ENCODE measurements at regions not wholly inside any gene's neighbourhood (a gene's known extent, or its start where the extent isn't known, plus 50 kb on each side); places are given as distances from the start of the nearest gene placed in this dataset.

DNA sequence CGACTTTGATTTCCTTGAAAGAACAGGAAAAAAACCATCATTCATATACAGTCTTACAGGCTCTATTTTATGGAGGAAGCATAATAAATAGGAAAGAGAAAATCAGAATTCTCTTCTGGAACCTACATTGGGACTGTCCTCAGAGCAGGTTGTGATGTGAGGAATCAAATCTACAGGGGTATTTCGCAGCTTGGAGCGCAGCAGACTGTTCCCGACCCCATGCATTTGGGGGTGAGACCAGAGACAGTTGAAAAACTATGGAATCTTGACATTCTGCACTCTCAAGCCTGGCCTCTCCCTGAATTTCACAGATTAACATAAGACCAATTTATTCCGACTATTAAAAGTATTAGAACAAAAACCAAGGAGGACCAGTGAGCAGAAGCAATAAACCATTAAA is 93.3 kb upstream of the PRSS58 start:
- DNase-seq: no peak

DNA sequence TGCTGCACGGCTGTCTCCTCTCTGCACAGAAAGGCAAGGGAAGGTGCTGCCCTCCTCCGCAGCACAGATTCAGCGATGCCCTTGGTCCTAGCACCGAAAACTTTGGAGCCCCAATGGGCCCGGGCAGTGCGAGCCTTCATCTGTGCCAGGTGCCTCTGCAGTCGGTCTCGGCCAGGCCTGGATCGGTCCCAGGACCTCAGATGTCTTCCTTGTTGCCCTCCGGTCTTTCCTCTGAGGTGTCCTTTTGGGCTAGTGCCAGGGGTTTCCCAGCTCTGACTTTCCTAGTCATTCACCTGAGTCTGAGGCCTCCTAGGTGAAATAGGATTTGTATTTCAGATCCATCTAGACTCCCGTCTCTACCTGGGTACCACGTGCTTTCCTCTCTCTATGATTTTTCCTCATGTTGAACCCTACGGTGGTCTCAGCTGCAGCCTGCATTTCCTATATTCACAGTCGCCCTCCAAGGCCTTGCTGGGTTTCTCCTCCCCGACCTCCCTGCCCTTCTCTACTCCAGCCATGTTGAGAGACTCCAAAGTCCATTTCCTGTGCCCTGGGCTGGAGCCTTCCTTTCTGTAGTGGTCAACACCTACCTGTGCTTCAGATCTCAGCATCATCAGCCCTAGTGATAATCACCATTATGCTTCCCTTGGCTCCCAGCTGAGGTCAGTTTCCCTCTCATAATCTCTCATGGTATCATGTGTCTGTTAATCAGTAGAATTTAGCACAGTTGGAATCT is 92.0 kb upstream of the PRSS58 start:
- DNase-seq: no peak

DNA sequence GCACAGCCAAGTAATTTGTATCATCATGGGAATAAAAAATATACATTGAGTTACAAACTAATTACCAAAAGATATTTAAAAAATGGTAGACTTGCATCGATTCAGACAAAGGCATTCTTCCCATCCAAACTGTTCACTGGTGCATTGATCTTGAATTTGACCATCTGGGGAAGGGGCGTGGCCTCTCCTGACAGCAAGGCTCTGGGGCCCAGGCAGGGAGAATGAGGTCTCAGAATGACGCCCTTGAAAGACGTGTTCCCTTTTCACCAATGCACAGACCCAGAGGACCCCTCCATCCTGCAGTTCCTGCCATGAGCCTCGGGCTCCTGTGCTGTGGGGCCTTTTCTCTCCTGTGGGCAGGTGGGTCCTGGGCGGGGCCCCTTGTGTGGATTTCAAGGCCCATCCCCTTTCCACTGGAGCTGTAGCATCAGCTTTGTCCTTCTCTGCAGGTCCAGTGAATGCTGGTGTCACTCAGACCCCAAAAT is 91.1 kb upstream of the PRSS58 start:
- DNase-seq: no peak

DNA sequence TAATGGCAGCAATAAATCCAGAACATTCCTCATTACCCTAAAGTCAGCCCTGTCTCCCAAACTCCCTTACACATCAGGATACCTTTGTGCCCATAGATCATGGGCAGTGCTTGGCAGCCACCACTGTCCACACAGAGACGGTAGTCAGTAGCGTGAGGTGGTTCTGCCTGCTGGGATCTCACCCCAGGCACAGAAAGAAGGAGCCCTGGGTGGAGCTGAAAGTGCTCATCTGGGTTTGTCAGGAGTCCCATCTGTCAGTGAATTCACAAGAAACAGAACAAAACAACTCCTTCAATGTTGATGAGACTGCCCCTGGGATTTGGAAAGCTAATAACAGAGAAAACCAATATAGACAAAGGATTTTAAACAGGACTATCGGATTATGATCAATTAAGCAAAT is 90.2 kb upstream of the PRSS58 start:
- no peak for DNase-seq

DNA sequence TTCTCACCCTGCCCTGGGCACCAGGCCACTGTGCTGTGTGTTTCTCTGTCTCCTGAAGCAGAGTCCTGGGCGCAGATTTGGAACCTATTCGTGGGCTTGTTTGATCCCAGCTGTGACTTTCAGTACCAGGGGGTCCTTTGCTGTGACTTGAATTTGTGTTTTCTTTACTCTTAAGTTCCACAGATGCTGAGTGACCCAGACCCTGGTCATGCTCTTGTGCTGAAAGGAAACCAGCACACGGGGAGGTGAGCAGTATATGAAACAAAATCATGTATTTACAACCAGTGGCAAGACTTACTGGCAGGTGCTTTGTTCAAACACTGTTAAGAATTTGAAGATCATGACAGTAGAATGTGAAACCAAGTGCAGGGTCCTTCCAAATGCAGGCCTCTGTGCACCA is 89.2 kb upstream of the PRSS58 start:
- no peak for DNase-seq

DNA sequence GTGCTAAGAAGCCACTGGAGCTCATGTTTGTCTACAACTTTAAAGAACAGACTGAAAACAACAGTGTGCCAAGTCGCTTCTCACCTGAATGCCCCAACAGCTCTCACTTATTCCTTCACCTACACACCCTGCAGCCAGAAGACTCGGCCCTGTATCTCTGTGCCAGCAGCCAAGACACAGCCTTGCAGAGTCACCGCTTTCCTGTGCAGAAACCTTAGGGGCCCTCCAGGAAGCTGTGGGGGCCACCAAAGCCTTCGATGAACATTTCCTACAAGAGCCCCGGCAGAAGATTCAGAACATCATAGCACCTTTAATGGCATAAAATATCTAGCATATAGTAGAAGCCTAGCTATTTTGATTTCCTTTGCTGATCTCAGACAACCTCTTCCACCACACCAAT is 88.0 kb upstream of the PRSS58 start:
- no peak for DNase-seq

DNA sequence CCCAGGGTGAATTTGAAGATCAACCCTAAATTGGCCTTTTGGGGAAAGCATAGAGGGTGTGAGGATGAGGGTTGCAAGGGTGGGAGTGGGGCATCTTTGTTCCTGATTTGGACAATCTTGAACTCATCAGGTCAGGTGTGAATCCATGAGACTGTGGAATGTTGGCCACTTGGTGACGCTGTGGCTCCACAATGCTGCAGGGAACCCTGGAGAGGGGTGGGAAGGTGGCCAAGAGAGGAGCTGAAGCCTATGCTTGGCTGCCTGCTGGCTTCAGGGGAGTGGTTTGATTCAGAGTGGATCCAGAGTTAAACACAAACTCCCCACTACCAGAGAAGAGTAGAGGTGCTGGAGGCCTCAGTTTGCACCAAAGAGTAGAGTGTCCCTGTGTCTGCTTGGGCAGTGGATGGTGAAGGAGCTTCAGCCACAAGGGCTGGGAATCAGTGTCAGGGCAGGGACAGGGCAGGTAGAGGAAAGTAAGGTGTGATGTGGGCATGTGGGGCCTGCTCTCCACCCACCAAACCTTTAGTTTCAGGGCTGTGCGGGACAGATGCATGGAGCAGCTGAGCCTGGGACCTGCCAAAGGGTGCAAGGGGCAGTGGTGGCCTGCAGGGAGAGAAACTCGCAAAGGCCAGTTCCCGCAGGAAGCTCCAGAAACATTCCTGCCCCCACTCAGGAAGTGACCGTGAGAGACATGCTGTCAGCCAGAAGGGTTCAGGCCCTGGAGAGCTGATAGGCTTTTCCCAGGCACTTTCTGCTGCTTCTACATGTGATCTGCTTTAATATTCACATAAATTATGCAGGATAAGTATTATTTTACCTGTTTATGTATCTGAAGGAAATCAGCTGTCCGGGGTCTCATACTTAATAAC is 81.0 kb upstream of the PRSS58 start:
- no peak for DNase-seq

DNA sequence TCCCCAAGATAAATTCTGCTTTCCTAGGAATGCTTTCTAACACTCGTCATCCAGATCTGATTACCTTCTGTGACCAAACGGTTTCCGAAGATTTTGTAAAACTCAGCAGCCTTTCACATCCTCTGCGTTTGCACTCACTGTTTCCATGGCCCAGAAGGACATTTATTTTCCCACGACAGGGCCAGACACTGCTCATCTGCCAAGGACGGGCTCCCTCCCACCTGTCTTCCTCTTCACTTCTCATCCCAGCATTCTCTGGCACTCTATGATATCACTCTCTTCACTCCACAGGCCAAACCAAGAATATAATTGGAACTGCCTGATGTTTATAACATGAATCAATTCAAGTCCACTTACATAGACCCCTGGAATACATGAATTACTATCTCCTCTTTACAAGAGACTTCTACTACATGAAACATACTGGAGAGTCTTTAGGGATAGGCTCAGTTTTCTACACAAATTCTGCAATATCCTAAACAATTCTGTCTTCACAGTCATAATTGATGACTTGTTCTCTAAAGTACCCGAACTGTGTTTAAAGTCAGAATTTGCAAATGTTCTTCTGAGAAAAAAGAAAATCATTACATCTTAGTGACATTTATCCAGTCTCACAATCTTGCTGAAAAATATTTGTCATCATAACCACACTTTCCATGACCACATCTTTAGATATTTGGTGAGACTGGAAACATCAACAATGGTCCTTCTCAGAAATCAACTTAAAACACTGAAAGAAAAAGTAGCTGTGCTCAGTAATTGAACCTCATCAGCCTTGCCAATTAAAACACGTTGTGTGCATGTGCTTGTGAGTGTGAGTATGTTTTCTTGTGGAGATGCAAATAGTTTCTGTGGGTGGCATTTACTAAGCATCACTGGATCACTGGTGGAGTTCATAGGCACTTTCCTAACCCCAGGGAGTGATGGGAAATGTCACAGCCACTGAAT is 79.5 kb upstream of the PRSS58 start:
- DNase-seq: no peak

DNA sequence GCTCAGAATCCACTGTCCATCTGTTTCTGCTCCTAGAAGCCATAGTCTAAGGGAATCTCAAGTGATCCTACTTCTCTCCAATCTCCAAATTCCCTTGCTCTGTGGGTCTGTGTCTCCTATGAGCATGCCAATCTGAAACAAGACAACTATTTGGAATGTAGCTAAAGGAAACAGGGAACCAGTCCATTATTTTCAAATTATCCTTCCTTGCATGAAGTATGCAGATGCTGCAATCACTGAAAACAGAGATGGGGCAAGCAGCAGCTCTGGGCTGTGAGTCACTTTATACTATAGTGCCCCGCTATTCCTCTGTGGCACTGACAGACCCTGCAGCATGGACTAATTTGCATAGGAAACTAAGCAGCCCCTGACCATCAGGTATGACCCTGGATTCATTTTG is 76.9 kb upstream of the PRSS58 start:
- no peak for DNase-seq

DNA sequence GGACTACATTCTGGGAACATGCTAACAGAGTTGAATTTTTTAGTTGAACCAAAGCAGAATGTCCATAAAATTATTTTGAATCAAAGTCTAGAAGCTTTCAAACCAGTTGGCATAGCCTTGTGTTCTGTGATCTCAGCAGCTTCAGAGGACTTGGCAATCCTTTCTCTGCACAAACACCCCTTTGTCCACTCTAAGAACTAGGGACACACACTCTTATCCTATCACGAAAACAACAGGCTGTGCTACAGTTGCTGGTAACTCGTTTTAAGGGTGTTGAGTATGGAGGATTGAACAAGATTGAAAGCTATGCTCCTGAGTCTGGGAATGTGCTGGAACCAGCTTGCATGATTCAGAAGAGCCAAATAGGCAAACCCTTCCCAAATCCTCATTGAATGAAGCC is 76.4 kb upstream of the PRSS58 start:
- no peak for DNase-seq

DNA sequence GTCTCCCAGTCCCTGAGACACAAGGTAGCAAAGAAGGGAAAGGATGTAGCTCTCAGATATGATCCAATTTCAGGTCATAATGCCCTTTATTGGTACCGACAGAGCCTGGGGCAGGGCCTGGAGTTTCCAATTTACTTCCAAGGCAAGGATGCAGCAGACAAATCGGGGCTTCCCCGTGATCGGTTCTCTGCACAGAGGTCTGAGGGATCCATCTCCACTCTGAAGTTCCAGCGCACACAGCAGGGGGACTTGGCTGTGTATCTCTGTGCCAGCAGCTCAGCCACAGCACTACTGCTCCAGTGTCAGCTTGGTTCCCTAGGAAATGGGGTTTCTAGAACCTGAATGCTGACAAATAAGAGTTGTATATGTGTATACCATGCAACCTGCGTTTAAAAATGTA is 74.6 kb upstream of the PRSS58 start:
- no peak for DNase-seq

DNA sequence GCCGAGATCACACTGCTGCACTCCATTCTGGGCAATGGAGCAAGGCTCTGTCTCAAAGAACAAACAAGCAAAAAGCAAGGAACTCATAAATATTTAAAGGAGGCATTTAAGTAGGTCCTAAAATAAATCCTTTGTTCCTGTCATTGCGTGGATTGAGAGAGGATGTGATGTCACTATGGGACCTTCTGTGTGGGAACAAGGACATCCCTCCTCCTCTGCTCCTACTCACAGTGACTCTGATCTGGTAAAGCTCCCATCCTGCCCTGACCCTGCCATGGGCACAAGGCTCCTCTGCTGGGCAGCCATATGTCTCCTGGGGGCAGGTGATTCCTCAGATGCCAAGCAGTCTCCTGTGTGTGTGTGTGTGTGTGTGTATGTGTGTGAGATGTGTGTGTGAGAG is 74.1 kb upstream of the PRSS58 start:
- no peak for DNase-seq

DNA sequence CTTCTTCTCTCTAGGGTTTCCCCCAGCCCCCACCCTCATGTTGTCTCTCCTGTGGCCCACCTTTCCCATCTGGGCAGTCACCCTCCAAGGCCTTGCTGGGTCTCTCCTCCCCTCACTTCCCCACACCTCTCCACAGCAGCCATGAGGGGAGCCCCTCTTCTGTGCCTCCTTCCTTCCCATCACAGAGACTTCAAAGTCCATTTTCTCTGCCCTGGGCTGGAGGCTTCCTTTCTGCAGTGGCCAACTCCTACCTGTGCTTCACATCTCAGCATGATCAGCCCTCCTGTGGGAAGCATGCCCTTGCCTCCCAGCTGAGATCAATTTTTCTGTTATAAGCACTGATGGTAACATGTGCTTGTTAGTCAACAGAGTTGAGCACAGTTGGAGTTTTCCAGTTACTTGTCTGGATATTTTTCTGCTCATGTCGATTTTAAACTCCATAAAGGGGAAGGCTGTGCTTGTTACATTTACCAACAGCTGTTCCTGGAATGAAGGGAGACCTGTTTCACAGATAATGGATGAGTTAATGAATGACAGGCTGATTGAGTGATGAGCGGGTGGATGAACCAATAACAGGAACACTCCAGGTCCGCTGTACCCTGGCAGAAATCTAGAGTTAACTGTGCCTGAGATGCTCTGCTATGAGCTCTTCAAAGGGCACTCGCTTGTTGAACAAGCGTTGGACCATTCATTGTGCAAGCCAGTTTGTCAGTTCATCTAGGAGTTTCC is 71.4 kb upstream of the PRSS58 start:
- DNase-seq: no peak

DNA sequence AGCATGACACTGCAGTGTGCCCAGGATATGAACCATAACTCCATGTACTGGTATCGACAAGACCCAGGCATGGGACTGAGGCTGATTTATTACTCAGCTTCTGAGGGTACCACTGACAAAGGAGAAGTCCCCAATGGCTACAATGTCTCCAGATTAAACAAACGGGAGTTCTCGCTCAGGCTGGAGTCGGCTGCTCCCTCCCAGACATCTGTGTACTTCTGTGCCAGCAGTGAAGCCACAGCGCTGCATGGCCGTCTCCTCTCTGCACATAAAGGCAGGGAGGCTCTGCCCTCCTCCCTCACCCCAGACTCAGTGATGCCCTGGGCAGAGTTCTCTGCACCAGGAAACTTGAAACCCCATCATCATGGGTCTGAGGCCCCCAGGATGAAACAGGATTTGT is 70.7 kb upstream of the PRSS58 start:
- DNase-seq: no peak

DNA sequence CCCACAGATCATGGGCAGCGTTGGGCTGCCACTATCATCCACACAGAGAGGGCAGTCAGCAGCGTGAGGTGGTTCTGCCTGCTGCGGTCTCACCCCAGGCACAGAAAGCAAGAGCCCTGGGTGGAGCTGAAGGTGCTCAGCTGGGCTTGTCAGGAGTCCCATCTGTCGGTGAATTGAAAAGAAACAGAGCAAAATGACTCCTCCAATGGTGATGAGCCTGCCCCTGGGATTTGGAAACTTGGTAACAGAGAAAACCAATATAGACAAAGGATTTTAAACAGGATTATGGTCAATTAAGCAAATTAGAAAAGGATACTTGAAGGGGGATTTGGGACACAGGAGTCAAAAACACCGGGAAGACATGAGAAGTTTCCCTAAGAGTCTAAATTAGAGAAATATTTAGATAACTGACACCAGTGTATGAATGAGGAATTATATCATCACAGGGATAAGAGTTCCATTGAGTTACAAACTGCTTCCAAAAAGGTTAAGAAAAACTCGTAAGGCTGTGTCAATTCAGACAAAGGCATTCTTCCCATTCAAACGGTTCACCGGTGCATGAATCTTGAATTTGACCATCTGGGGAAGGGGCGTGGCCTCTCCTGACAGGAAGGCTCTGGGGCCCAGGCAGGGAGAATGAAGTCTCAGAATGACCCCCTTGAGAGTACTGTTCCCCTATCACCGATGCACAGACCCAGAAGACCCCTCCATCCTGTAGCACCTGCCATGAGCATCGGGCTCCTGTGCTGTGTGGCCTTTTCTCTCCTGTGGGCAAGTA is 70.0 kb upstream of the PRSS58 start:
- no peak for DNase-seq

DNA sequence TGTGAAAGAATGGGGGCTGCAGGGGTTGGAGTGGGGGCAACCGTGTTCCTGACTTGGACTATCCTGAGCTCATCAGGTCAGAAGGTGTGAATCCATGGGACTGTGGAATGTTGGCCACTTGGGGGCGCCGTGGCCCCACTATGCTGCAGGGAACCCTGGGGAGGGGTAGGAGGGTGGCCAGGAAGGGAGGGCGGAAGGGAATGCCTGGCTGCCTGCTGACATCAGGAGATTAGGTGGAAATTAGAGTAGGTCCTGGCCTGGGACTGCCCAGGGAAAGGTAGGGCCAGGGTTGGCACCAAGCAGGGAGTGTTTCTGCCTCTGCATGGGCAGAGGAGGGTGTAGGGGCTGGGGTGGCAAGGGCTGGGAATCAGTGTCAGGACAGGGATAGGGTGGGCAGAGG is 65.8 kb upstream of the PRSS58 start:
- no peak for DNase-seq

DNA sequence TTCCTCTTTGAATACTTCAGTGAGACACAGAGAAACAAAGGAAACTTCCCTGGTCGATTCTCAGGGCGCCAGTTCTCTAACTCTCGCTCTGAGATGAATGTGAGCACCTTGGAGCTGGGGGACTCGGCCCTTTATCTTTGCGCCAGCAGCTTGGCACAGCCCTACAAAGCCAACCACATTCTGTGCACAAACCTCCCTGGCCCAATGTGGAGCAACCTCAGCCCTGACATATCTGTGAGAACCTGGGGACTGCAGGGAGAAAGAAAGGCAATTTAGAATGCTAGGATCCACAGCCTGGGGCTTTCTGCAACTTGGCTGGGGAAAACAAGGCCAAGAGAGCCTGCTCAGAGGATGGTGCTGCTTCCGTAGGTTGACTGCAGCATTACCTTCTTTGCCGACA is 63.5 kb upstream of the PRSS58 start:
- no peak for DNase-seq

DNA sequence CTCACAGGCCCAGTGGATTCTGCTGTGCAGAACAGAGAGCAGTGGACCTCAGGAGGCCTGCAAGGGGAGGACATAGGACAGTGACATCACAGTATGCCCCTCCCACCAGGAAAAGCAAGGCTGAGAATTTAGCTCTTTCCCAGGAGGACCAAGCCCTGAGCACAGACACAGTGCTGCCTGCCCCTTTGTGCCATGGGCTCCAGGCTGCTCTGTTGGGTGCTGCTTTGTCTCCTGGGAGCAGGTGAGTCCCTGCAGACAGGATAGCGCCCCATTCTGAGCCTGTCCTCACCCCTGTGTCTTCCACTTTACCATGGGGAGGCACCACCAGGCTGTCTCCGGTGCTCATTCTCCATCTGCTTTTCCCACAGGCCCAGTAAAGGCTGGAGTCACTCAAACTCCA is 63.0 kb upstream of the PRSS58 start:
- DNase-seq: no peak

DNA sequence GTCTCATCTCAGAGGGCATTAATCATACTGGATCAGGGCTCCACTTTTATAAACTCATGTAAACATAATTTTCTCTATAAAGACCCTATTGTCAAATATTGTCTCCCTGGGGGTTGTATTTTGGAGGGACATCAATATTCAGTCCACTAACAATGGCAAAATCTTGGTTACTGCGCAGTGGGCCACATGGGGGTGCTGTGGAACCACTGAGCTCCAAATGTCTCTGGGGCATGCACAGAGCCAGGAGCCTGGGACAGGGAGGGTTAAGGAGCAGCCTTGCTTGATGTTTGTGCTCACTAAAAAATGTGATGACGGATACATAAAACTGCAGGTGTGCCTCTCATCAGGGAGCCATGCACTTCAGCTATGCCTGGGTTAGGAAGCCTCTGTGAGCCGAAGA is 62.1 kb upstream of the PRSS58 start:
- DNase-seq: no peak

DNA sequence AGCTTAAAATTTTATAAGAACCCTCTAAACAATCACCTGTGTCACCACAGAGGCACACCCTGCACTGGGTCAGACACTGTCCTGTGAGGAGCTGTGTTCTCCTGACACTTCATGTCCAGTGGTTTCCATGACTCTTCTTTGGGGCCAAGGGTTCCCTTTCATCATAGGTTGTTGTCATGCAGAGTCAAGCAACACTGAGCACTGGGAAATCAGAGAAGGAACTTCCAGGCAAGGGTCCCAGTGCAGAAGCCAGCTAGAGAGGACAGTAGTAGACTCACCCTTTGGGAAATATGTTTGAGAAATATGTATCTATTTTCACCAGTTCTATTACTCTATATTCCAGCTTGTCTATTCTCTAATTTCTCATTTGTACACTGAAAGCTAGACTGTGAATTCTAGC is 56.4 kb upstream of the PRSS58 start:
- no peak for DNase-seq

DNA sequence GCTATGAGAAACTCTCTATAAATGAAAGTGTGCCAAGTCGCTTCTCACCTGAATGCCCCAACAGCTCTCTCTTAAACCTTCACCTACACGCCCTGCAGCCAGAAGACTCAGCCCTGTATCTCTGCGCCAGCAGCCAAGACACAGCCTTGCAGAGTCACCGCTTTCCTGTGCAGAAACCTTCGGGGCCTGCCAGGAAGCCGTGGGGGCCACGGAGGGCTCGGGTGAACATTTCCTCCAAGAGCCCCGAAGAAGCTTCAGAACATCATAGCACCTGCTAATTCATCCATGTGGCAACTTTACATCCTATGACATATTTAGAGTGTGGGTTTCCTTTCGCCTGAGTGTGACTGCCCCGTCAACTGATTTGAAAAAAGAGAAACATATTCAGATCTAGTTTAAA is 55.7 kb upstream of the PRSS58 start:
- DNase-seq: no peak

DNA sequence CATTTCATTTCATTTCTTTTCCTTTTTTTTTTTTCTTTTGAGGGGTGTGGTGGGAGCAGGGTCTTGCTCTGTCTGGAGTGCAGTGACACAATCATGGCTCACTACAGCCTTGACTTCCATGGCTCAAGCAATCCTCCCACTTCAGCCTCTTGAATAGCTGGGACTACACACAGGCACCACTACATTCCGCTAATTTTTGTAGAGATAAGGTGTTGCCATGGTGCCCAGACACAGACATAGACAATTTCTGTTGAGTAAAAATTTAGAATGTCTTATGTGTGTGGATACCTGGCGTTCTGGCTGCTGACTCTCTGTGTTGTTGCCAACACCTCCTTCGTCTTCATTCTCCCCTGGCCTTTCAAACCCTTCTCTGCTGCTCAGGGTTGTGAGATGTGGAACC is 54.0 kb upstream of the PRSS58 start:
- no peak for DNase-seq
